BJ (cell line): ENCODE measurements at regions not wholly inside any gene's neighbourhood (a gene's known extent, or its start where the extent isn't known, plus 50 kb on each side); places are given as distances from the start of the nearest gene placed in this dataset.
"Not testable (repeated sequence)": the region's sequence is repeated elsewhere in the genome, so short reads cannot be mapped to it uniquely, and the experiment has no call there.

Source experiments
- CTCF ChIA-PET: fragments of 350-600 bp; formaldehyde crosslinking; extraction: SDS; loops from one replicate; lab custom pipeline; 2021; ENCODE audit warnings: antibody characterized with exemption, inconsistent platforms; lab: Yijun Ruan, JAX
- POLR2A ChIA-PET: fragments of 300-600 bp; sonication (Branson Sonifier 250); formaldehyde crosslinking; extraction: SDS; loops from one replicate; lab custom pipeline; 2021; ENCODE audit warnings: antibody characterized with exemption; lab: Charles Lee
- DNase-seq: peaks from one replicate; pipeline ENCODE4 v3.0.0-alpha.2; 2011; ENCODE audit warnings: low read depth
- H3K27me3 ChIP-seq: 2 replicates; pipeline ENCODE4 v1.6.0; 2011; ENCODE audit warnings: low read length; ENCODE audit not compliant: control insufficient read depth, insufficient read depth
- H3K36me3 ChIP-seq: 2 replicates; pipeline ENCODE4 v1.5.1; 2011; ENCODE audit warnings: low read length; ENCODE audit not compliant: control insufficient read depth, insufficient read depth
- H3K4me3 ChIP-seq: 2 replicates; pipeline ENCODE4 v1.5.1; 2011; ENCODE audit warnings: low read depth, mild to moderate bottlenecking, control low read depth, low read length
- TF ChIP-seq, protein P1 (sequence below): IDR thresholded peaks from 2 replicates; pipeline ENCODE4 v1.5.1; 2011; ENCODE audit warnings: low read depth, mild to moderate bottlenecking, control low read depth, inconsistent platforms, low read length, moderate library complexity; ENCODE audit not compliant: insufficient read depth

DNA sequence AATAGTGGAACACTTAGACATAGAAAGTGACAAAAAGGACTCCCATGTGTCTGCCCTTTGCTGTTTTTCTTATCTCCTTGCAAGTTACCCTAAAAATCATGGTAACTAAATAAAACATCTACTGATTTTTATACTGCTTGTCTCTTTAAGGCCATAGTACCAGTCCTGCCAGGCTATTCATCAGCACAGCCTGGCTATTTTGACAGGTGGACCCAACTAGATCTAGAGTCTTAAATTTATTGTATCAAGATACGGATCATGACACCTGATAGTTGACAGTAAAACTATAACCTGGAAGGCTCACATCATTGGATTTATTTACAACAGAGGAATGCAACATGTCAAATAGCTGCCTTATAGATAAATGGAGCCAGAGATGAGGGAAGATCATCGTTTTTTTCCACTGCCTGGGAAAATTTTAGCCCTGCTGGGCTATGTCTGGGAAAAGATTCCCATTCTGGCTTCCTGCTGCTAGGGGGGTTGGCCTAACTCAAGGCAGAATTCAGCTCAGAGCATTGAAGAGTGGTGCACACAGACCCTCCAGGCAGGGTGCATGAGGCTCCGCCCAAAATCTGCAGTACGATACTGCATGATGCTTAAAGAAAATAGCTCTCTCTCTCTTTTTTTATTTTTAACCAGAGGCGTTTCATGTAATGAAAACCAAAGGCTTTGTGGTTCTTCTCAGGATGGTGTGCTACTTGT is 292.0 kb upstream of the FZD8 start:
- POLR2A ChIA-PET = no interaction called here
- TF ChIP-seq, protein P1, sequence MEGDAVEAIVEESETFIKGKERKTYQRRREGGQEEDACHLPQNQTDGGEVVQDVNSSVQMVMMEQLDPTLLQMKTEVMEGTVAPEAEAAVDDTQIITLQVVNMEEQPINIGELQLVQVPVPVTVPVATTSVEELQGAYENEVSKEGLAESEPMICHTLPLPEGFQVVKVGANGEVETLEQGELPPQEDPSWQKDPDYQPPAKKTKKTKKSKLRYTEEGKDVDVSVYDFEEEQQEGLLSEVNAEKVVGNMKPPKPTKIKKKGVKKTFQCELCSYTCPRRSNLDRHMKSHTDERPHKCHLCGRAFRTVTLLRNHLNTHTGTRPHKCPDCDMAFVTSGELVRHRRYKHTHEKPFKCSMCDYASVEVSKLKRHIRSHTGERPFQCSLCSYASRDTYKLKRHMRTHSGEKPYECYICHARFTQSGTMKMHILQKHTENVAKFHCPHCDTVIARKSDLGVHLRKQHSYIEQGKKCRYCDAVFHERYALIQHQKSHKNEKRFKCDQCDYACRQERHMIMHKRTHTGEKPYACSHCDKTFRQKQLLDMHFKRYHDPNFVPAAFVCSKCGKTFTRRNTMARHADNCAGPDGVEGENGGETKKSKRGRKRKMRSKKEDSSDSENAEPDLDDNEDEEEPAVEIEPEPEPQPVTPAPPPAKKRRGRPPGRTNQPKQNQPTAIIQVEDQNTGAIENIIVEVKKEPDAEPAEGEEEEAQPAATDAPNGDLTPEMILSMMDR = no peak
- H3K27me3 ChIP-seq = peaks cover 5% of the 10 kb centered on the region
- no peak overlapping the region for H3K4me3 ChIP-seq
- CTCF ChIA-PET = interaction anchor here (1.5 kb wide), 1 partner anchor 18 kb away, joined by 6 read pairs; no protein-coding TSS in a partner anchor
- no peaks in the 10 kb centered on the region for H3K36me3 ChIP-seq
- no peak for DNase-seq

GRCh38 chr10:35933491-35933890 is 291.4 kb upstream of the FZD8 start:
- TF ChIP-seq, protein P1 = no peak
- Histone ChIP-seq H3K36me3 (no peaks in the 10 kb centered on the region), H3K4me3 (no peak overlapping the region), H3K27me3 (peaks cover 8% of the 10 kb centered on the region)
- no peak for DNase-seq
- POLR2A ChIA-PET = no interaction called here
- CTCF ChIA-PET = no interaction called here

DNA sequence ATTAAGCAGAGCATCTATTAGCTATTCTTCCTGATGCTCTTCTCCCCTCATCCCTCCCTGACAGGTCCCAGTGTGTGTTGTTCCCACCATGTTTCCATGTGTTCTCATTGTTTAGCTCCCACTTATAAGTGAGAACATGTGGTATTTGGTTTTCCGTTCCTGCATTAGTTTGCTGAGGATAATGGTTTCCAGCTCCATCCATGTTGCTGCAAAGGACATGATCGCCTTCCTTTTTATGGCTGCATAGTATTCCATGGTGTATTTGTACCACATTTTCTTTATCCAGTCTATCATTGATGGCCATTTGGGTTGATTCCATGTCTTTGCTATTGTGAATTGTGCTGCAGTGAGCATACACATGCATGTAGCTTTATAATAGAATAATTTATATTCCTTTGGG is 287.9 kb upstream of the FZD8 start:
- DNase-seq, H3K4me3 ChIP-seq, POLR2A ChIA-PET, H3K36me3 ChIP-seq: not testable (repeated sequence)
- peaks cover 15% of the 10 kb centered on the region for H3K27me3 ChIP-seq
- CTCF ChIA-PET = interaction anchor here (0.6 kb wide), 1 partner anchor 177 kb away, joined by 3 read pairs; no protein-coding TSS in a partner anchor

- TF ChIP-seq, protein P1 = no peak
- DNase-seq = no peak
- H3K36me3 ChIP-seq = no peaks in the 10 kb centered on the region
- H3K27me3 ChIP-seq = peaks cover 19% of the 10 kb centered on the region
- no peak overlapping the region for H3K4me3 ChIP-seq
- CTCF ChIA-PET = interaction anchor here (0.5 kb wide), 1 partner anchor 758 kb away, joined by 3 read pairs; no protein-coding TSS in a partner anchor
- POLR2A ChIA-PET = no interaction called here
These were observed 286.7 kb upstream of the FZD8 start for GRCh38 chr10:35928748-35929147.

DNA sequence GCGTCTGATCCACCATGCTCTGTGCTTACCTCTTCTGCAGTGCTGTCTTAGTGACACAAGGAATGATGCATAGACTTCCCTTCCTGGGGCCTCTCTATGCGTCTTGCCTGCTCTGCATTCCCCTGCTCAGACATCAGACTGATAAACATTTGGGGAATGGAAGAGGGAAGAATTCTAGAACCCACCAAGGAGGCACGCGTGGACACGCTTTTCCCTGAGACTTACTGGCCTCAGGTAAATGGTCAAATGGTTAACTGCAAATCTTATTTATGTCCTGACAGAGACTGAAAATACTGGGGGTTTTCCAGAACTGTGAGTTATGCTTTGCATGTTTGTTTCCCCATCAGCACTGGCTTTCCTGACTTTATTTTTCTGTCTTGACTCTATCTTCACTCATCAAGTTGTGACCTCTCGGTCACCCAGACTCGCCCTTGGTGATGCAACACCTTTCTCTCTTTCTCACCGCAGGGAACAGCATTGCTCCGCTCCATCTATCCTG is 285.9 kb upstream of the FZD8 start:
- no peaks in the 10 kb centered on the region for H3K36me3 ChIP-seq
- ChIA-PET CTCF (interaction anchor here (0.5 kb wide), 1 partner anchor 758 kb away, joined by 3 read pairs; no protein-coding TSS in a partner anchor), POLR2A (no interaction called here)
- DNase-seq = no peak
- no peak overlapping the region for H3K4me3 ChIP-seq
- TF ChIP-seq, protein P1 = no peak
- H3K27me3 ChIP-seq = peaks cover 19% of the 10 kb centered on the region
